ENCODE measurements at regions not wholly inside any gene's neighbourhood (a gene's known extent, or its start where the extent isn't known, plus 50 kb on each side); places are given as distances from the start of the nearest gene placed in this dataset.

DNA sequence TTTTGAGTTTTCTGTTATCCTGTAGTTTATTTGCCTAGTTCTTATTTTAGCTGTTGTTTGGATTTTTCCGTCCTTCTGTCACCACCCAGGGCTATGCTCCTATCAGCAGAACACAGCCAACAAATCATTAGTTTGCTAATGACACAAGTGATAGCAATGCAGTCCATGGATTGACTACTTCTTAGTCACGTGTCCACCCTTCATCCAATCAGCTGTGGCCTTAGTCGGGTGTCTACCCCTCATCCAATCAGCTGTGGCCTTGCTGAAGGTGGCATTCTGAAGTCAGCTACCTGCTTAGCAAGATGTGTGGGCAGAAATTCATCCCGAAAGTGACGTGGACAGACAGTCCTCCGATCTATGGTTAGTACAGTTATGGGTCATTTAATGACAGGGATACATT lies 182.3 kb downstream of the GALC start:
- Histone ChIP-seq H2BK120ac (ENCODE audit: low read depth, low read length) (no peak overlapping the region), H3K27me3 (ENCODE audit: control insufficient read depth, insufficient read depth, low read length) (no peaks in the 10 kb centered on the region), H3K9me1 (ENCODE audit: insufficient read depth, low read length) (no peaks in the 10 kb centered on the region), H3K27ac (ENCODE audit: insufficient read depth, low read length) (no peak overlapping the region), H3K23ac (ENCODE audit: low read depth, low read length) (no peak overlapping the region), H3K4me1 (ENCODE audit: control insufficient read depth, insufficient read depth, low read length) (no peaks in the 10 kb centered on the region), H2AFZ (replicated peaks; ENCODE audit: low read length, poor library complexity) (no peak overlapping the region), H3K56ac (ENCODE audit: extremely low read depth, insufficient read depth, low read length) (no peak overlapping the region), H2BK15ac (ENCODE audit: low read depth, low read length) (no peak overlapping the region), H3K79me1 (ENCODE audit: low read depth in 1 of 2, low read length in 2 of 2) (no peaks in the 10 kb centered on the region), H4K20me1 (ENCODE audit: insufficient read depth, low read length) (no peaks in the 10 kb centered on the region), H4K5ac (ENCODE audit: low read depth, low read length) (no peak overlapping the region), H2BK5ac (ENCODE audit: low read depth, low read length, poor library complexity, severe bottlenecking) (no peak overlapping the region), H3K9me3 (ENCODE audit: control insufficient read depth, insufficient read depth, low read length) (peaks cover 21% of the 10 kb centered on the region), H2BK20ac (ENCODE audit: low read depth, low read length) (no peak overlapping the region), H2AK5ac (ENCODE audit: low read depth, low read length) (no peak overlapping the region), H3K4ac (ENCODE audit: low read depth, low read length) (no peak overlapping the region), H3K4me3 (ENCODE audit: insufficient read depth, low read depth, low read length) (no peak overlapping the region), H3K18ac (ENCODE audit: low read depth, low read length) (no peak overlapping the region), H3K14ac (replicated peaks; ENCODE audit: low read depth, low read length) (no peak overlapping the region), H4K91ac (ENCODE audit: insufficient read depth, low read depth, low read length) (no peak overlapping the region), H3K36me3 (ENCODE audit: control insufficient read depth, insufficient read depth, low read length) (no peaks in the 10 kb centered on the region), H4K8ac (ENCODE audit: low read depth in 2 of 2, low read length in 2 of 2) (no peak overlapping the region), H2AK9ac (replicated peaks; ENCODE audit: low read depth, low read length, poor library complexity) (no peak overlapping the region), H3K4me2 (ENCODE audit: low read depth, low read length) (no peak overlapping the region), H3K9ac (ENCODE audit: low read depth, low read length) (no peak overlapping the region)
- ChIA-PET POLR2A (ENCODE audit: unreplicated experiment) (no interaction called here), CTCF (interaction anchor here (0.5 to 1.0 kb wide), 3 partner anchors 10 to 362 kb away, joined by 3 to 5 read pairs (median 4); no protein-coding TSS in a partner anchor)
- WGBS, 2 experiments (ENCODE audit: extremely low coverage in 2 of 2, insufficient read length in 1 of 2) = no CpG with 5 or more reads among the region's 6 CpGs
- dilution Hi-C loops (cut with HindIII; ENCODE audit: low sequenced_read_pairs, unreplicated experiment) (no loop called here), in situ Hi-C loops (cut with MboI; ENCODE audit: low sequenced_read_pairs) (no loop called here), intact Hi-C loops (cut with micrococcal nuclease) (no loop called here)
- TF ChIP-seq MXI1 (IDR thresholded peaks at IDR 0.05; ENCODE audit: borderline replicate concordance, low read depth, low read length) (no peak), NFE2L2 (IDR thresholded peaks at IDR 0.05; ENCODE audit: low read depth, low read length) (no peak), SMC3 (IDR thresholded peaks at IDR 0.05; ENCODE audit: low read depth, low read length) (no peak), RCOR1 (IDR thresholded peaks at IDR 0.05; ENCODE audit: insufficient replicate concordance, low read length) (no peak), RAD21 (IDR thresholded peaks at IDR 0.05; ENCODE audit: low read length) (no peak), MAFK (IDR thresholded peaks at IDR 0.05; ENCODE audit: low read depth, low read length) (no peak), CEBPB (IDR thresholded peaks at IDR 0.05; ENCODE audit: low read depth, low read length) (no peak)
- TF ChIP-seq, protein P1, sequence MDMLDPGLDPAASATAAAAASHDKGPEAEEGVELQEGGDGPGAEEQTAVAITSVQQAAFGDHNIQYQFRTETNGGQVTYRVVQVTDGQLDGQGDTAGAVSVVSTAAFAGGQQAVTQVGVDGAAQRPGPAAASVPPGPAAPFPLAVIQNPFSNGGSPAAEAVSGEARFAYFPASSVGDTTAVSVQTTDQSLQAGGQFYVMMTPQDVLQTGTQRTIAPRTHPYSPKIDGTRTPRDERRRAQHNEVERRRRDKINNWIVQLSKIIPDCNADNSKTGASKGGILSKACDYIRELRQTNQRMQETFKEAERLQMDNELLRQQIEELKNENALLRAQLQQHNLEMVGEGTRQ (IDR thresholded peaks at IDR 0.05; ENCODE audit: low read depth, low read length) = no peak
- TF ChIP-seq, protein P2, sequence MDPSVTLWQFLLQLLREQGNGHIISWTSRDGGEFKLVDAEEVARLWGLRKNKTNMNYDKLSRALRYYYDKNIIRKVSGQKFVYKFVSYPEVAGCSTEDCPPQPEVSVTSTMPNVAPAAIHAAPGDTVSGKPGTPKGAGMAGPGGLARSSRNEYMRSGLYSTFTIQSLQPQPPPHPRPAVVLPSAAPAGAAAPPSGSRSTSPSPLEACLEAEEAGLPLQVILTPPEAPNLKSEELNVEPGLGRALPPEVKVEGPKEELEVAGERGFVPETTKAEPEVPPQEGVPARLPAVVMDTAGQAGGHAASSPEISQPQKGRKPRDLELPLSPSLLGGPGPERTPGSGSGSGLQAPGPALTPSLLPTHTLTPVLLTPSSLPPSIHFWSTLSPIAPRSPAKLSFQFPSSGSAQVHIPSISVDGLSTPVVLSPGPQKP (IDR thresholded peaks at IDR 0.05; ENCODE audit: borderline replicate concordance, low read depth, low read length) = no peak
- BruUV-seq (replicated peaks) = no TSS peak
- no peak for DNase-seq
- no peak for ATAC-seq (ENCODE audit: low read depth)

Data from IMR-90 (cell line).